A549 (cell line): ENCODE measurements at regions not wholly inside any gene's neighbourhood (a gene's known extent, or its start where the extent isn't known, plus 50 kb on each side); places are given as distances from the start of the nearest gene placed in this dataset.

Source experiments
- ATAC-seq, 2 experiments: fragments of 200-7000 bp in 1 of 2; fragments of >200 bp in 1 of 2; cut with Nextera tagmentation in 1 of 2; cut with Tn5 transposase in 1 of 2; 3 replicates each; pipeline versions ENCODE4 v1.8.0 to v1.9.1; 2018 to 2020; ENCODE audit warnings: mild to moderate bottlenecking in 1 of 2, moderate library complexity in 1 of 2
- CTCF ChIA-PET: fragments of 300-600 bp; sonication (Branson Sonifier 250); formaldehyde crosslinking; extraction: SDS; loops from one replicate; lab custom pipeline; 2021; ENCODE audit warnings: antibody characterized with exemption, inconsistent platforms; lab: Yijun Ruan, JAX
- POLR2A ChIA-PET: fragments of 350-600 bp; formaldehyde crosslinking; extraction: SDS; loops from one replicate; lab custom pipeline; 2021; ENCODE audit warnings: antibody characterized with exemption, inconsistent platforms; lab: Yijun Ruan, JAX
- DNase-seq, 2 experiments: peaks; one replicate each; pipeline versions ENCODE4 v3.0.0 to v3.0.0-alpha.2; 2011 to 2016; ENCODE audit warnings: low read depth in 1 of 2, low spot score in 1 of 2
- FAIRE-seq: peaks from 2 replicates; lab custom pipeline; 2011; peaks lifted over from hg19 to GRCh38; lab: Jason Lieb, UNC
- H3K27ac ChIP-seq, 2 experiments: fragments of >200 bp; sonication (Bioruptor Twin); formaldehyde crosslinking; 3 replicates each; pipeline ENCODE4 v1.5.1; 2016 to 2017
- H3K4me1 ChIP-seq: fragments of >200 bp; sonication (Bioruptor Twin); formaldehyde crosslinking; 3 replicates; pipeline ENCODE4 v1.6.1; 2016
- H3K4me2 ChIP-seq: fragments of >200 bp; sonication (Bioruptor Twin); formaldehyde crosslinking; 3 replicates; pipeline ENCODE4 v1.6.1; 2016
- H3K4me3 ChIP-seq: fragments of >200 bp; sonication (Bioruptor Twin); formaldehyde crosslinking; 3 replicates; pipeline ENCODE4 v1.5.1; 2016
- H3K9me3 ChIP-seq: fragments of >200 bp; sonication (Bioruptor Twin); formaldehyde crosslinking; 3 replicates; pipeline ENCODE4 v1.6.1; 2016
- CHD2 ChIP-seq: fragments of 150-350 bp; IDR thresholded peaks from 2 replicates; pipeline ENCODE4 v1.6.1; 2014; ENCODE audit warnings: low read length; ENCODE audit not compliant: partially characterized antibody
- EHMT2 ChIP-seq: fragments of 200-600 bp; sonication (generic); IDR thresholded peaks from 2 replicates; pipeline ENCODE4 v1.6.1; 2016; ENCODE audit warnings: antibody characterized with exemption, low read depth, mild to moderate bottlenecking, moderate library complexity
- EP300 ChIP-seq, 2 experiments: fragments of >200 bp; sonication (Bioruptor Twin); formaldehyde crosslinking; IDR thresholded peaks; 2 replicates in 1 of 2; 3 replicates in 1 of 2; pipeline ENCODE4 v1.6.1; 2016 to 2017
- FOSB ChIP-seq: fragments of 250-450 bp; sonication (Bioruptor Pico); IDR thresholded peaks from 2 replicates; pipeline ENCODE4 v1.5.0; 2020; ENCODE audit warnings: mild to moderate bottlenecking, moderate library complexity
- FOSL2 ChIP-seq, 2 experiments: fragments of 450-650 bp in 1 of 2; fragments of >200 bp in 1 of 2; sonication (Bioruptor Twin) in 1 of 2; formaldehyde crosslinking; IDR thresholded peaks; 2 replicates each; pipeline versions ENCODE4 v1.5.0 to v1.6.1; 2016 to 2020; ENCODE audit warnings: mild to moderate bottlenecking in 1 of 2, moderate library complexity in 1 of 2
- GATA3 ChIP-seq: IDR thresholded peaks from 2 replicates; pipeline ENCODE4 v1.6.1; 2012; ENCODE audit warnings: borderline replicate concordance
- PHF8 ChIP-seq: fragments of 200-600 bp; sonication (generic); IDR thresholded peaks from 2 replicates; pipeline ENCODE4 v1.6.1; 2016; ENCODE audit warnings: low read depth, mild to moderate bottlenecking, antibody characterized with exemption, moderate library complexity, borderline replicate concordance
- POLR2A ChIP-seq: IDR thresholded peaks from 2 replicates; pipeline ENCODE4 v1.6.1; 2012; ENCODE audit warnings: mild to moderate bottlenecking, low read length
- POLR2AphosphoS2 ChIP-seq: conservative IDR thresholded peaks from 2 replicates; pipeline ENCODE4 v1.6.1; 2012; ENCODE audit warnings: low read length, improper control_type of control experiment, inconsistent platforms
- RARB ChIP-seq: fragments of 250-450 bp; sonication (Bioruptor Pico); IDR thresholded peaks from 2 replicates; pipeline ENCODE4 v1.8.0; 2021; ENCODE audit warnings: mild to moderate bottlenecking, moderate library complexity
- RFX5 ChIP-seq: fragments of 450-650 bp; IDR thresholded peaks from 2 replicates; pipeline ENCODE4 v1.7.1; 2014; ENCODE audit warnings: antibody characterized with exemption, mild to moderate bottlenecking, moderate library complexity
- SREBF2 ChIP-seq: fragments of 450-650 bp; IDR thresholded peaks from 2 replicates; pipeline ENCODE4 v1.6.1; 2014; ENCODE audit warnings: mild to moderate bottlenecking, moderate library complexity
- TP53 ChIP-seq: fragments of 250-450 bp; sonication (Bioruptor Pico); IDR thresholded peaks from 2 replicates; pipeline ENCODE4 v1.5.0; 2021; ENCODE audit warnings: mild to moderate bottlenecking, moderate library complexity
- ZC3H11A ChIP-seq: fragments of 450-650 bp; IDR thresholded peaks from 2 replicates; pipeline ENCODE4 v1.6.1; 2014; ENCODE audit warnings: antibody characterized with exemption, mild to moderate bottlenecking
- ZSCAN20 ChIP-seq: fragments of 250-450 bp; sonication (Bioruptor Pico); IDR thresholded peaks from 2 replicates; pipeline ENCODE4 v1.8.0; 2022; ENCODE audit warnings: mild to moderate bottlenecking, moderate library complexity
- WGBS: methylation state at CpG from one replicate; pipeline ENCODE4 v1.1.6; 2017; ENCODE audit errors: missing lambda C conversion rate; 5-methylcytosine and 5-hydroxymethylcytosine counted together
- TF ChIP-seq, protein P1 (sequence below): fragments of 200-600 bp; sonication (generic); IDR thresholded peaks from 2 replicates; pipeline ENCODE4 v1.6.1; 2016; ENCODE audit warnings: antibody characterized with exemption, mild to moderate bottlenecking, moderate library complexity
- TF ChIP-seq, protein P2 (sequence below): fragments of 150-350 bp; IDR thresholded peaks from 2 replicates; pipeline ENCODE4 v1.6.1; 2014; ENCODE audit warnings: low read depth, mild to moderate bottlenecking, low read length

DNA sequence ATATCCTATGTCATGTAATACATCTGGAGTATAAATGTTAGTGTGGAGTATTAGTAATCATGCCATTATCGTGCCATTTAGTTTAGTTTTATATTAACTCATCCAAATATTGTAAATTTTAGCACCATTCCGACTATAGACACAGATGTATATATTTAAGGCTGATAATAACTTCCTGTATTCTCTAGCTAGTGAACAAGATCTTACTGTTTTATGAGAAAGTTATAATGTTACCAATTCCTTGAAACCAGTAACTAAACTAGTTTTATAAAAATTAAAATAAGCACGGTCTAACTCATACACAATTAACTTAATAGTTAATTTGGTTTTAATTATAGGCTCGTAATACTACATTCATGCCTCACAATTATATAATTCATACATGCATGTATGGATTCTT lies 808.6 kb downstream of the USP25 start:
- Histone ChIP-seq H3K4me2 (peak overlapping the region; percentile 92), H3K4me1 (peaks cover 28% of the 10 kb centered on the region), H3K9me3 (no peaks in the 10 kb centered on the region), H3K27ac (peak overlapping the region in 1 of 2 experiments; percentile 81; a peak in 1 of 6 replicates), H3K4me3 (peak overlapping the region; percentile 59; the same call in 1 of the 3 replicates)
- ATAC-seq (no peak), FAIRE-seq (no peak), DNase-seq (no peak)
- WGBS = 40% methylated on average over 4 of the region's 4 CpGs
- CTCF ChIA-PET = no interaction called here
- POLR2A ChIA-PET = no interaction called here
- TF ChIP-seq EP300 (IDR thresholded peaks at IDR 0.05) (no peak), FOSB (CRISPR knock-in tag) (no peak)
- TF ChIP-seq, protein P1, sequence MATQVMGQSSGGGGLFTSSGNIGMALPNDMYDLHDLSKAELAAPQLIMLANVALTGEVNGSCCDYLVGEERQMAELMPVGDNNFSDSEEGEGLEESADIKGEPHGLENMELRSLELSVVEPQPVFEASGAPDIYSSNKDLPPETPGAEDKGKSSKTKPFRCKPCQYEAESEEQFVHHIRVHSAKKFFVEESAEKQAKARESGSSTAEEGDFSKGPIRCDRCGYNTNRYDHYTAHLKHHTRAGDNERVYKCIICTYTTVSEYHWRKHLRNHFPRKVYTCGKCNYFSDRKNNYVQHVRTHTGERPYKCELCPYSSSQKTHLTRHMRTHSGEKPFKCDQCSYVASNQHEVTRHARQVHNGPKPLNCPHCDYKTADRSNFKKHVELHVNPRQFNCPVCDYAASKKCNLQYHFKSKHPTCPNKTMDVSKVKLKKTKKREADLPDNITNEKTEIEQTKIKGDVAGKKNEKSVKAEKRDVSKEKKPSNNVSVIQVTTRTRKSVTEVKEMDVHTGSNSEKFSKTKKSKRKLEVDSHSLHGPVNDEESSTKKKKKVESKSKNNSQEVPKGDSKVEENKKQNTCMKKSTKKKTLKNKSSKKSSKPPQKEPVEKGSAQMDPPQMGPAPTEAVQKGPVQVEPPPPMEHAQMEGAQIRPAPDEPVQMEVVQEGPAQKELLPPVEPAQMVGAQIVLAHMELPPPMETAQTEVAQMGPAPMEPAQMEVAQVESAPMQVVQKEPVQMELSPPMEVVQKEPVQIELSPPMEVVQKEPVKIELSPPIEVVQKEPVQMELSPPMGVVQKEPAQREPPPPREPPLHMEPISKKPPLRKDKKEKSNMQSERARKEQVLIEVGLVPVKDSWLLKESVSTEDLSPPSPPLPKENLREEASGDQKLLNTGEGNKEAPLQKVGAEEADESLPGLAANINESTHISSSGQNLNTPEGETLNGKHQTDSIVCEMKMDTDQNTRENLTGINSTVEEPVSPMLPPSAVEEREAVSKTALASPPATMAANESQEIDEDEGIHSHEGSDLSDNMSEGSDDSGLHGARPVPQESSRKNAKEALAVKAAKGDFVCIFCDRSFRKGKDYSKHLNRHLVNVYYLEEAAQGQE = no peak

DNA sequence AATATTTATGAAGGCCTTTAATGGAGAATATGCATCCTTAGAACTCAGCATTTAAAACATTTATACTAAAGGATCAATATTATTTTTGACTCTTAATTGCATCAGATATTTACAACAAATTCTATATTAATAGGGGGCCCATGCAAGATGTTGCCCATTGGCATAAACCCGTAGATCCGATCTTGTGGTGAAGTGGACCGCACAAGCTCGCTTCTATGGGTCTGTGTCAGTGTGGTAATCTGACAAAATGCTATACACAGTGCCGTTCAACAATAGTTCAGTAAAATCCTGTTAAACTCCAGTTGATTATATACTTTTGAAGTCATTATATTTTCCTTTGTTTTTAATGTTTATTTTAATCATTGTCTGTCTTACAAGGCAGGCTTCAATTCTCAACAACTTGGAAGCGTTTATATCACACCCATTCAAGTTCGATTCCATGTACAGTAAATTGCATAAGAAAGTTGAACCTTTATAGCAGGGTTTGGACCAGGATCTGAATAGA lies 809.2 kb downstream of the USP25 start:
- Histone ChIP-seq H3K9me3 (no peaks in the 10 kb centered on the region), H3K27ac (no peak overlapping the region), H3K4me3 (no peak overlapping the region), H3K4me2 (peak overlapping the region; percentile 92; the same call in 1 of the 3 replicates), H3K4me1 (peaks cover 22% of the 10 kb centered on the region)
- CTCF ChIA-PET = no interaction called here
- no peak for TF ChIP-seq POLR2AphosphoS2
- no peak for TF ChIP-seq TP53
- no peak for TF ChIP-seq CHD2
- TF ChIP-seq, protein P1 = no peak
- TF ChIP-seq EP300 (IDR thresholded peaks at IDR 0.05) = no peak
- TF ChIP-seq RARB (CRISPR knock-in tag) = no peak
- TF ChIP-seq RFX5 = no peak
- no peak for TF ChIP-seq ZC3H11A
- no peak for TF ChIP-seq FOSL2 (IDR thresholded peaks at IDR 0.05)
- TF ChIP-seq FOSL2 (CRISPR knock-in tag; IDR thresholded peaks at IDR 0.05) = no peak
- no peak for TF ChIP-seq ZSCAN20
- no peak for TF ChIP-seq EHMT2
- no peak for TF ChIP-seq PHF8
- no peak for TF ChIP-seq POLR2A
- TF ChIP-seq, protein P2, sequence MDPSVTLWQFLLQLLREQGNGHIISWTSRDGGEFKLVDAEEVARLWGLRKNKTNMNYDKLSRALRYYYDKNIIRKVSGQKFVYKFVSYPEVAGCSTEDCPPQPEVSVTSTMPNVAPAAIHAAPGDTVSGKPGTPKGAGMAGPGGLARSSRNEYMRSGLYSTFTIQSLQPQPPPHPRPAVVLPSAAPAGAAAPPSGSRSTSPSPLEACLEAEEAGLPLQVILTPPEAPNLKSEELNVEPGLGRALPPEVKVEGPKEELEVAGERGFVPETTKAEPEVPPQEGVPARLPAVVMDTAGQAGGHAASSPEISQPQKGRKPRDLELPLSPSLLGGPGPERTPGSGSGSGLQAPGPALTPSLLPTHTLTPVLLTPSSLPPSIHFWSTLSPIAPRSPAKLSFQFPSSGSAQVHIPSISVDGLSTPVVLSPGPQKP = no peak
- no peak for TF ChIP-seq SREBF2
- no peak for TF ChIP-seq GATA3
- POLR2A ChIA-PET = no interaction called here
- ATAC-seq (no peak), DNase-seq (no peak), FAIRE-seq (no peak)
- 94% methylated on average over 7 of the region's 7 CpGs for WGBS
